ENCODE measurements at regions not wholly inside any gene's neighbourhood (a gene's known extent, or its start where the extent isn't known, plus 50 kb on each side); places are given as distances from the start of the nearest gene placed in this dataset.

GRCh38 chr7:67692425-67692824 is 695.8 kb downstream of the TYW1 start:
- H2AFZ ChIP-seq (ENCODE audit: low read depth, low read length) = no peak overlapping the region
- no peak overlapping the region for H3K4me2 ChIP-seq (ENCODE audit: low read length)
- no peaks in the 10 kb centered on the region for H3K36me3 ChIP-seq (replicated peaks; ENCODE audit: low read depth, low read length)
- no peak overlapping the region for H3K27ac ChIP-seq (ENCODE audit: low read length)
- no peaks in the 10 kb centered on the region for H4K20me1 ChIP-seq (ENCODE audit: insufficient read depth, low read length)
- no peaks in the 10 kb centered on the region for H3K4me1 ChIP-seq (ENCODE audit: low read length)
- H3K9me3 ChIP-seq (ENCODE audit: insufficient read depth, low read length) = no peaks in the 10 kb centered on the region
- no peak overlapping the region for H3K9ac ChIP-seq (ENCODE audit: low read length)
- no peaks in the 10 kb centered on the region for H3K27me3 ChIP-seq (ENCODE audit: low read depth, low read length)
- no peaks in the 10 kb centered on the region for H3K79me2 ChIP-seq (ENCODE audit: low read length)
- no peak for TF ChIP-seq EZH2phosphoT487 (IDR thresholded peaks at IDR 0.05; ENCODE audit: low read depth)
- TF ChIP-seq, protein P1, sequence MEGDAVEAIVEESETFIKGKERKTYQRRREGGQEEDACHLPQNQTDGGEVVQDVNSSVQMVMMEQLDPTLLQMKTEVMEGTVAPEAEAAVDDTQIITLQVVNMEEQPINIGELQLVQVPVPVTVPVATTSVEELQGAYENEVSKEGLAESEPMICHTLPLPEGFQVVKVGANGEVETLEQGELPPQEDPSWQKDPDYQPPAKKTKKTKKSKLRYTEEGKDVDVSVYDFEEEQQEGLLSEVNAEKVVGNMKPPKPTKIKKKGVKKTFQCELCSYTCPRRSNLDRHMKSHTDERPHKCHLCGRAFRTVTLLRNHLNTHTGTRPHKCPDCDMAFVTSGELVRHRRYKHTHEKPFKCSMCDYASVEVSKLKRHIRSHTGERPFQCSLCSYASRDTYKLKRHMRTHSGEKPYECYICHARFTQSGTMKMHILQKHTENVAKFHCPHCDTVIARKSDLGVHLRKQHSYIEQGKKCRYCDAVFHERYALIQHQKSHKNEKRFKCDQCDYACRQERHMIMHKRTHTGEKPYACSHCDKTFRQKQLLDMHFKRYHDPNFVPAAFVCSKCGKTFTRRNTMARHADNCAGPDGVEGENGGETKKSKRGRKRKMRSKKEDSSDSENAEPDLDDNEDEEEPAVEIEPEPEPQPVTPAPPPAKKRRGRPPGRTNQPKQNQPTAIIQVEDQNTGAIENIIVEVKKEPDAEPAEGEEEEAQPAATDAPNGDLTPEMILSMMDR (IDR thresholded peaks at IDR 0.05; ENCODE audit: low read depth, low read length) = no peak
- no peak overlapping the region for H3K4me3 ChIP-seq (ENCODE audit: low read length)

- Histone ChIP-seq H3K4me2 (ENCODE audit: low read length) (no peak overlapping the region), H3K27ac (ENCODE audit: low read length) (no peak overlapping the region), H3K79me2 (ENCODE audit: low read length) (no peaks in the 10 kb centered on the region), H4K20me1 (ENCODE audit: insufficient read depth, low read length) (no peaks in the 10 kb centered on the region), H3K9me3 (ENCODE audit: insufficient read depth, low read length) (no peaks in the 10 kb centered on the region), H3K4me1 (ENCODE audit: low read length) (no peaks in the 10 kb centered on the region), H3K36me3 (replicated peaks; ENCODE audit: low read depth, low read length) (no peaks in the 10 kb centered on the region), H3K27me3 (ENCODE audit: low read depth, low read length) (no peaks in the 10 kb centered on the region), H2AFZ (ENCODE audit: low read depth, low read length) (no peak overlapping the region), H3K9ac (ENCODE audit: low read length) (no peak overlapping the region), H3K4me3 (ENCODE audit: low read length) (no peak overlapping the region)
- no peak for TF ChIP-seq EZH2phosphoT487 (IDR thresholded peaks at IDR 0.05; ENCODE audit: low read depth)
- TF ChIP-seq, protein P1 (IDR thresholded peaks at IDR 0.05; ENCODE audit: low read depth, low read length) = no peak
These were observed 699.5 kb downstream of the TYW1 start for GRCh38 chr7:67696124-67696523.

DNA sequence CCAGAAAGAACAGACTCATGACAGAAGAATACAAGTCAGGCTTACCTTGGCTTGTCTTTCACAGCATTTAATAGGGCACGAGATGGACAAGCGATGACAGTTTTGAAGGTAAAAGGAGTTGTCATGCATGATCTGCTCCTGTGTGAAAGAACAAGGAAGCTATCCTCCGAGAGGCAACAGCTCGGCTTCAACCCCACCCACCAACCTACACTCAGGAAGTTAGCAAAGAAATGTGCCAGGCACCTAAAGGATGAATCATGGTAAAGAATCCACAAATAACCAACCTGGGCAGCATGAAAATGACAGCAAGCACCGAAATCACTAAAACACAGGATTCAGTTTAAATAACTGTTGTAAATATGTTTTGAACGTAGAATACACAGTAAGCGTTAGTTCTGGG is 700.2 kb downstream of the TYW1 start:
- H3K9ac ChIP-seq (ENCODE audit: low read length) = no peak overlapping the region
- H3K9me3 ChIP-seq (ENCODE audit: insufficient read depth, low read length) = no peaks in the 10 kb centered on the region
- no peak overlapping the region for H2AFZ ChIP-seq (ENCODE audit: low read depth, low read length)
- no peak overlapping the region for H3K4me2 ChIP-seq (ENCODE audit: low read length)
- no peak overlapping the region for H3K4me3 ChIP-seq (ENCODE audit: low read length)
- TF ChIP-seq, protein P1 (IDR thresholded peaks at IDR 0.05; ENCODE audit: low read depth, low read length) = no peak
- no peak for TF ChIP-seq EZH2phosphoT487 (IDR thresholded peaks at IDR 0.05; ENCODE audit: low read depth)
- H3K79me2 ChIP-seq (ENCODE audit: low read length) = no peaks in the 10 kb centered on the region
- no peaks in the 10 kb centered on the region for H4K20me1 ChIP-seq (ENCODE audit: insufficient read depth, low read length)
- no peak overlapping the region for H3K27ac ChIP-seq (ENCODE audit: low read length)
- H3K4me1 ChIP-seq (ENCODE audit: low read length) = no peaks in the 10 kb centered on the region
- no peaks in the 10 kb centered on the region for H3K36me3 ChIP-seq (replicated peaks; ENCODE audit: low read depth, low read length)
- H3K27me3 ChIP-seq (ENCODE audit: low read depth, low read length) = no peaks in the 10 kb centered on the region

DNA sequence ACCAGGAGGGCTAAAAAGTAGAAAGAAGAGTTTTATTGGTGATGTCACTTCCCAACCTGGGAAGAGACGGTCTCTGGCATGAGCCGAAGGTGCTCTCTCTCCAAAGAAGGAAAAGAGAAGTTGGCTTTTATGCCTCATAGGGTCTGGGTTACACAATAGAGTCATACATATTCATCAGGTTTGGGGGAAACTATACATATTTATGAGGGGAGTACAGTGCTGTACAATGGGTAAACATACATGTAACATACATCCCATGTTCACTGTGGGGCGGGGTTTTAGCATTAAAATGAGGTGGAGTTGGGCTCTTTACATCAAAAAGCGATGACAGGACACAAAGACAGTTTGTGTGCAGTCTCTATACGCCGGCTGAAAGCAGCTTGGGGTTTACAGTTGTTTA is 701.7 kb downstream of the TYW1 start:
- Histone ChIP-seq H3K9me3 (ENCODE audit: insufficient read depth, low read length) (no peaks in the 10 kb centered on the region), H4K20me1 (ENCODE audit: insufficient read depth, low read length) (no peaks in the 10 kb centered on the region), H3K36me3 (replicated peaks; ENCODE audit: low read depth, low read length) (no peaks in the 10 kb centered on the region), H2AFZ (ENCODE audit: low read depth, low read length) (no peak overlapping the region), H3K9ac (ENCODE audit: low read length) (no peak overlapping the region), H3K79me2 (ENCODE audit: low read length) (no peaks in the 10 kb centered on the region), H3K4me1 (ENCODE audit: low read length) (no peaks in the 10 kb centered on the region), H3K4me2 (ENCODE audit: low read length) (no peak overlapping the region), H3K27ac (ENCODE audit: low read length) (no peak overlapping the region), H3K27me3 (ENCODE audit: low read depth, low read length) (no peaks in the 10 kb centered on the region), H3K4me3 (ENCODE audit: low read length) (no peak overlapping the region)
- no peak for TF ChIP-seq EZH2phosphoT487 (IDR thresholded peaks at IDR 0.05; ENCODE audit: low read depth)
- TF ChIP-seq, protein P1 (IDR thresholded peaks at IDR 0.05; ENCODE audit: low read depth, low read length) = no peak

Measured in OCI-LY3 (cell line).